ENCODE measurements at regions not wholly inside any gene's neighbourhood (a gene's known extent, or its start where the extent isn't known, plus 50 kb on each side); places are given as distances from the start of the nearest gene placed in this dataset.

GRCh38 chr10:61343796-61344195 is 109.4 kb downstream of the TMEM26 start:
- no peak overlapping the region for H3K4me3 ChIP-seq (replicated peaks in 1 of 2; ENCODE audit: low read depth in 2 of 2, low read length in 2 of 2)

GRCh38 chr10:61342858-61343572 is 110.2 kb downstream of the TMEM26 start:
- DNase-seq (ENCODE audit: low read depth in 2 of 2) = no peak
- no peak overlapping the region for H3K4me3 ChIP-seq (replicated peaks in 1 of 2; ENCODE audit: low read depth in 2 of 2, low read length in 2 of 2)
- no peak for TF ChIP-seq CTCF (IDR thresholded peaks at IDR 0.05; ENCODE audit: low read depth, low read length)

More at GRCh38 chr10:61343796-61344195, 109.4 kb downstream of the TMEM26 start:
- peak in 1 of 2 donors; percentile 2 for DNase-seq (ENCODE audit: low read depth in 2 of 2)
- TF ChIP-seq CTCF (IDR thresholded peaks at IDR 0.05; ENCODE audit: low read depth, low read length) = no peak

GRCh38 chr10:61341008-61341407 is 112.2 kb downstream of the TMEM26 start:
- DNase-seq (ENCODE audit: low read depth in 2 of 2) = no peak
- TF ChIP-seq CTCF (IDR thresholded peaks at IDR 0.05; ENCODE audit: low read depth, low read length) = no peak
- no peak overlapping the region for H3K4me3 ChIP-seq (replicated peaks in 1 of 2; ENCODE audit: low read depth in 2 of 2, low read length in 2 of 2)

- DNase-seq (ENCODE audit: low read depth in 2 of 2) = no peak
- H3K4me3 ChIP-seq (replicated peaks in 1 of 2; ENCODE audit: low read depth in 2 of 2, low read length in 2 of 2) = no peak overlapping the region
Measured at GRCh38 chr10:61338146-61338545, 115.0 kb downstream of the TMEM26 start.

GRCh38 chr10:61337741-61338140 is 115.4 kb downstream of the TMEM26 start:
- TF ChIP-seq CTCF (IDR thresholded peaks at IDR 0.05; ENCODE audit: low read depth, low read length) = no peak
- H3K4me3 ChIP-seq (replicated peaks in 1 of 2; ENCODE audit: low read depth in 2 of 2, low read length in 2 of 2) = no peak overlapping the region
- DNase-seq (ENCODE audit: low read depth in 2 of 2) = no peak

More at GRCh38 chr10:61338146-61338545, 115.0 kb downstream of the TMEM26 start:
- TF ChIP-seq CTCF (IDR thresholded peaks at IDR 0.05; ENCODE audit: low read depth, low read length) = no peak

- H3K4me3 ChIP-seq (replicated peaks in 1 of 2; ENCODE audit: low read depth in 2 of 2, low read length in 2 of 2) = no peak overlapping the region
- TF ChIP-seq CTCF (IDR thresholded peaks at IDR 0.05; ENCODE audit: low read depth, low read length) = no peak
- no peak for DNase-seq (ENCODE audit: low read depth in 2 of 2)
Measured at GRCh38 chr10:61336831-61337230, 116.3 kb downstream of the TMEM26 start.

GRCh38 chr10:61335359-61335758 is 117.8 kb downstream of the TMEM26 start:
- TF ChIP-seq CTCF (IDR thresholded peaks at IDR 0.05; ENCODE audit: low read depth, low read length) = no peak
- no peak for DNase-seq (ENCODE audit: low read depth in 2 of 2)
- H3K4me3 ChIP-seq (replicated peaks in 1 of 2; ENCODE audit: low read depth in 2 of 2, low read length in 2 of 2) = no peak overlapping the region

Data from cardiac fibroblast (primary cell).